Chondrocyte (in vitro differentiated cells): ENCODE measurements at regions not wholly inside any gene's neighbourhood (a gene's known extent, or its start where the extent isn't known, plus 50 kb on each side); places are given as distances from the start of the nearest gene placed in this dataset.
"Not testable (repeated sequence)": the region's sequence is repeated elsewhere in the genome, so short reads cannot be mapped to it uniquely, and the experiment has no call there.

Experiments
- DNase-seq: peaks from one replicate; pipeline ENCODE4 v3.0.0; 2021; ENCODE audit warnings: mixed read lengths, low spot score
- H3K27ac Mint-ChIP-seq: one replicate; pipeline ENCODE4 v1.8.0; 2021; ENCODE audit warnings: mild to moderate bottlenecking, moderate library complexity, mixed read lengths; ENCODE audit not compliant: unreplicated experiment
- H3K27me3 Mint-ChIP-seq: 2 replicates; pipeline ENCODE4 v1.8.0; 2021; ENCODE audit warnings: low read depth, mixed read lengths
- H3K36me3 Mint-ChIP-seq: 2 replicates; pipeline ENCODE4 v1.8.0; 2021; ENCODE audit warnings: low read depth, mixed read lengths
- H3K4me1 Mint-ChIP-seq: 2 replicates; pipeline ENCODE4 v1.8.0; 2021; ENCODE audit warnings: low read depth, mild to moderate bottlenecking, mixed read lengths
- H3K4me3 Mint-ChIP-seq: one replicate; pipeline ENCODE4 v1.8.0; 2021; ENCODE audit warnings: mild to moderate bottlenecking, moderate library complexity, mixed read lengths; ENCODE audit not compliant: unreplicated experiment
- H3K9me3 Mint-ChIP-seq: 2 replicates; pipeline ENCODE4 v1.8.0; 2021; ENCODE audit warnings: low read depth, mixed read lengths
- CTCF ChIP-seq: fragments of 200-600 bp; sonication (generic); IDR thresholded peaks from 2 replicates; pipeline ENCODE4 v1.5.0; 2021; ENCODE audit warnings: antibody characterized with exemption, mild to moderate bottlenecking, moderate library complexity

DNA sequence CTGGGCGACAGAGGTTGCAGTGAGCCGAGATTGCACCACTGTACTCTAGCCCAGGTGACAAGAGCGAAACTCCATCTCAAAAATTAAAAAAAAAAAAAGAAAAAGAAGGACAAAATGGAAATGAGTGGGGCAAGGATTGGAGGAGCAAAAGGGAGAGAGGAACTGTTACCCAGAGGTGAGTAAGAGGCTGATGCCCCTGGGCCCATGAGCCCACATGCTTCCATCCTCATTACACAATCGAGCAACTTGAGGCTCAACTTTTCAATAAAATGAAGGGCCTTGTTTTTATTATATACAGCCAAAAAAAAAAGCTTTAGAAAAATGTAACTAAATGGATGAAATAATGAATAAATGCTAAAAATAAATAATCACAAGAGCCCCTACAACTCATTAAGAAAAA, 91.7 kb upstream of the YWHAQ start:
- no peaks in the 10 kb centered on the region for H3K4me1 Mint-ChIP-seq

GRCh38 chr2:9724565-9724964, 93.8 kb upstream of the YWHAQ start:
- Mint-ChIP-seq H3K27ac (no peak overlapping the region), H3K4me3 (no peak overlapping the region), H3K27me3 (peaks cover 3% of the 10 kb centered on the region), H3K9me3 (no peaks in the 10 kb centered on the region), H3K36me3 (no peaks in the 10 kb centered on the region), H3K4me1 (no peaks in the 10 kb centered on the region)
- DNase-seq = no peak
- no peak for TF ChIP-seq CTCF

More for the DNA sequence above, 91.7 kb upstream of the YWHAQ start:
- no peak for DNase-seq
- Mint-ChIP-seq H3K9me3 (no peaks in the 10 kb centered on the region), H3K27ac (no peak overlapping the region), H3K4me3 (no peak overlapping the region), H3K36me3 (no peaks in the 10 kb centered on the region), H3K27me3 (peaks cover 2% of the 10 kb centered on the region)
- TF ChIP-seq CTCF = no peak

- Mint-ChIP-seq H3K9me3 (no peaks in the 10 kb centered on the region), H3K27ac (no peak overlapping the region), H3K27me3 (peaks cover 5% of the 10 kb centered on the region), H3K36me3 (no peaks in the 10 kb centered on the region), H3K4me3 (no peak overlapping the region), H3K4me1 (no peaks in the 10 kb centered on the region)
- DNase-seq = no peak
- no peak for TF ChIP-seq CTCF
Measured at GRCh38 chr2:9725106-9725505, 94.3 kb upstream of the YWHAQ start.

- H3K27ac Mint-ChIP-seq, H3K4me3 Mint-ChIP-seq, H3K9me3 Mint-ChIP-seq, H3K4me1 Mint-ChIP-seq, DNase-seq, H3K27me3 Mint-ChIP-seq, H3K36me3 Mint-ChIP-seq: not testable (repeated sequence)
Measured at GRCh38 chr2:9726016-9726415, 95.2 kb upstream of the YWHAQ start.

- H3K36me3 Mint-ChIP-seq, H3K4me3 Mint-ChIP-seq, H3K4me1 Mint-ChIP-seq, DNase-seq, H3K27me3 Mint-ChIP-seq, H3K27ac Mint-ChIP-seq: not testable (repeated sequence)
- H3K9me3 Mint-ChIP-seq = peaks cover 11% of the 10 kb centered on the region
Measured at GRCh38 chr2:9730523-9730922, 99.7 kb upstream of the YWHAQ start.

DNA sequence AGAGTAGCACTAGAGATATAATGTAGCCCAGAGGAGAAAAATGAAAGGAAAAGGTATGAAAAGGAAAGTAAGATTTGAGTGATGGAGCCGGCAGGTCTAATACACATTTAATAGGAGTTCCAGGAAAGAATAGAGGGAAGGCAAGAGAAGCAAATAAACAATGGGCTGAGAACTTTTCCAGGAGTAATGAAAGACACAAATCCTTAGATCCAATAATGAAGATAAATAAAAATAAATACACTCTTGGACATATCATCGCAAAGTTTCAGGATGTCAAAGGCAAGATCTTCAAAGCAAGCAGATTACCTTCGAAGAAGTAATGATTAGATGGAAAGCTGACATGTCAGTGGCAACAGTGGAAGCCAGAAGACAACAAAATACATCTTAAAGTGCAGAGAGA, 102.0 kb upstream of the YWHAQ start:
- Mint-ChIP-seq H3K27me3 (peaks cover 8% of the 10 kb centered on the region), H3K4me1 (no peaks in the 10 kb centered on the region), H3K27ac (no peak overlapping the region), H3K4me3 (no peak overlapping the region), H3K9me3 (peaks cover 14% of the 10 kb centered on the region), H3K36me3 (peaks cover 6% of the 10 kb centered on the region)
- TF ChIP-seq CTCF = no peak
- no peak for DNase-seq
